ENCODE measurements at regions not wholly inside any gene's neighbourhood (a gene's known extent, or its start where the extent isn't known, plus 50 kb on each side); places are given as distances from the start of the nearest gene placed in this dataset.

GRCh38 chr3:160622263-160623045 is 54.5 kb upstream of the ARL14 start:
- ChIA-PET CTCF (no interaction called here), POLR2A (no interaction called here)
- TF ChIP-seq, protein P1, sequence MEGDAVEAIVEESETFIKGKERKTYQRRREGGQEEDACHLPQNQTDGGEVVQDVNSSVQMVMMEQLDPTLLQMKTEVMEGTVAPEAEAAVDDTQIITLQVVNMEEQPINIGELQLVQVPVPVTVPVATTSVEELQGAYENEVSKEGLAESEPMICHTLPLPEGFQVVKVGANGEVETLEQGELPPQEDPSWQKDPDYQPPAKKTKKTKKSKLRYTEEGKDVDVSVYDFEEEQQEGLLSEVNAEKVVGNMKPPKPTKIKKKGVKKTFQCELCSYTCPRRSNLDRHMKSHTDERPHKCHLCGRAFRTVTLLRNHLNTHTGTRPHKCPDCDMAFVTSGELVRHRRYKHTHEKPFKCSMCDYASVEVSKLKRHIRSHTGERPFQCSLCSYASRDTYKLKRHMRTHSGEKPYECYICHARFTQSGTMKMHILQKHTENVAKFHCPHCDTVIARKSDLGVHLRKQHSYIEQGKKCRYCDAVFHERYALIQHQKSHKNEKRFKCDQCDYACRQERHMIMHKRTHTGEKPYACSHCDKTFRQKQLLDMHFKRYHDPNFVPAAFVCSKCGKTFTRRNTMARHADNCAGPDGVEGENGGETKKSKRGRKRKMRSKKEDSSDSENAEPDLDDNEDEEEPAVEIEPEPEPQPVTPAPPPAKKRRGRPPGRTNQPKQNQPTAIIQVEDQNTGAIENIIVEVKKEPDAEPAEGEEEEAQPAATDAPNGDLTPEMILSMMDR (IDR thresholded peaks at IDR 0.05; ENCODE audit: insufficient read depth, low read length, missing control alignments): no peak
- no peak for DNase-seq (ENCODE audit: low read depth, low spot score)
- no peak overlapping the region for H3K4me3 ChIP-seq (ENCODE audit: low read depth, low read length)

DNA sequence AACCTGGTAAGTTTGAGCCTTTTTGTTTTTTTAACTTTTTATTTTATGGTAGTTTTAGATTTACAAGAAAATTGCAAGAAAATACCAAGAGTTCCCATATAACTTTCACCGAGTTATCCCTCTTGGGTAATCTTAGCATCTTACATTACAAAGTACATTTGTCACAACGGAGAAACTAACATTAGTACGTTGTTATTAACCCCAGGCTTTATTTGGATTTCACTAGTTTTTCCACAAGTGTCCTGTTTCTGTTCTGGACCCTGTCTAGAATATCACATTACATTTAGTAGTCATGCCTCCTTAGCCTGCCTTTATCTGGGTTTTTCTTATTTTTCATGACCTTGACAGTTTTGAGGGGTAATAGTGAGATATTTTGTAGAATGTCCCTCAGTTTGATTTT is 53.5 kb upstream of the KPNA4 start:
- DNase-seq (ENCODE audit: low read depth, low spot score): no peak
- ChIA-PET POLR2A (no interaction called here), CTCF (interaction anchor here (1.7 kb wide), 1 partner anchor 67 kb away, joined by 3 read pairs; no protein-coding TSS in a partner anchor)
- no peak overlapping the region for H3K4me3 ChIP-seq (ENCODE audit: low read depth, low read length)
- TF ChIP-seq, protein P1 (IDR thresholded peaks at IDR 0.05; ENCODE audit: insufficient read depth, low read length, missing control alignments): no peak

DNA sequence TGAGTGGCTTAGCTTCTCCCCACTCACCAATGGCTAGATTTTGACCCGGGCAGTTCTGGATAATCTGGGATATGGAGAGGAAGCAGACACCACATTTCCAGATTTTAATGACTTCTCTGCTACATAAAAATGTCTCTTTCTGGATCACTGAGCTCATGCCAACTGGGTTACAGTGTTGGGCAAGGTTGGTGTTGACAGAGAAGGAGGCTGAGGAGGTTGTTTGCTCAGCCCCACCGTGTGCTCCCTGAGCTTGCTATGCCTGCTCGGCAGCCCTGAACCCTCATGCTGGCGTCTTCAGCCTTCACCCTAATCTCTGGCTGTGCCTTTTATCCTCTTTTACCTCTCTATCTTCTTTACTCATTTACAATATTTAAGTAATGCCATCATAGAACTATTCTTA is 53.0 kb upstream of the KPNA4 start:
- ChIA-PET CTCF (interaction anchor here (1.7 kb wide), 1 partner anchor 68 kb away, joined by 3 read pairs; no protein-coding TSS in a partner anchor), POLR2A (no interaction called here)
- TF ChIP-seq, protein P1 (IDR thresholded peaks at IDR 0.05; ENCODE audit: insufficient read depth, low read length, missing control alignments): no peak
- DNase-seq (ENCODE audit: low read depth, low spot score): no peak
- H3K4me3 ChIP-seq (ENCODE audit: low read depth, low read length): no peak overlapping the region

DNA sequence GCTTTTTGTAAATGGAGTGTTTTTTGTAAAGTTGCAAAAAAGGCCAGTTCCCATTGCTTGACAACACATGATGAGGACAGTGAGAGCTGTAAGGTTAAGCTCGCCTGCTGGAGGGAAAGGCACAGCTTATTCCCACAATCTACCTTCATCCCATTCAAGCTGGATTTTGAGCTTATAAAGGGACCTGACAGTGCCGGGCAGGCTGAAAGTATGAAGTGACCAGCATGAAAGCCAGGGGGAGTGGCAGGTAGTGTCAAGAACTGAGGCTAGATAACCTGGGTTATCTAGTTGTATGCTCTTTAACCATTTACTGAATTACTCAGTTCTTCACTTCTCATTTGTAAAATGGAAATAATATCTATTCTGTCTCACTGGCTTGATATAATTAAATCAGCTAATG is 52.3 kb upstream of the KPNA4 start:
- DNase-seq (ENCODE audit: low read depth, low spot score): no peak
- POLR2A ChIA-PET: no interaction called here
- no peak overlapping the region for H3K4me3 ChIP-seq (ENCODE audit: low read depth, low read length)
- TF ChIP-seq, protein P1 (IDR thresholded peaks at IDR 0.05; ENCODE audit: insufficient read depth, low read length, missing control alignments): no peak
- CTCF ChIA-PET: interaction anchor here (1.7 kb wide), 1 partner anchor 68 kb away, joined by 3 read pairs; no protein-coding TSS in a partner anchor

GRCh38 chr3:160616716-160617115 is 51.3 kb upstream of the KPNA4 start:
- ChIA-PET CTCF (no interaction called here), POLR2A (no interaction called here)
- TF ChIP-seq, protein P1 (IDR thresholded peaks at IDR 0.05; ENCODE audit: insufficient read depth, low read length, missing control alignments): no peak
- H3K4me3 ChIP-seq (ENCODE audit: low read depth, low read length): no peak overlapping the region
- peak; percentile 21 for DNase-seq (ENCODE audit: low read depth, low spot score)

DNA sequence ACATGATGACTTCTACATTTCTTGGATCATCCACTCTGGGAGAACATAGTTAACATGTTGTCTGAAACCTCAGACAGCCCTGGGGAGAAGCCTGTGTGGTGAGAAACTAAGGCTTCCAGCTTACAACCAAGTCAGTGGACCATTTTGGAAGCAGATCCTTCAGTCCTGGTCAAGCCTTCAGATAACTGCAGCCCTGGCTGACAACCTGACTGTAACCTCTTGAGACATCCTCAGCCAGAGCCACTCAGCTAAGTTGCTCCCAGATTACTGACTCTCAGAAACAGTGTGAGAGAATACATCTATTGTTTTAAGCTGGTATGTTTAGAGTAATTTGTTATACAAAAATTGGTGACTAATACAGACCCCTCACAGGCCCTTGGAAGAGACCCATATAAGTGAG is 50.9 kb upstream of the KPNA4 start:
- TF ChIP-seq, protein P1 (IDR thresholded peaks at IDR 0.05; ENCODE audit: insufficient read depth, low read length, missing control alignments): no peak
- POLR2A ChIA-PET: no interaction called here
- no peak overlapping the region for H3K4me3 ChIP-seq (ENCODE audit: low read depth, low read length)
- no peak for DNase-seq (ENCODE audit: low read depth, low spot score)
- CTCF ChIA-PET: no interaction called here

Measured in AG04449 (cell line).